SK-N-SH (cell line): ENCODE measurements at regions not wholly inside any gene's neighbourhood (a gene's known extent, or its start where the extent isn't known, plus 50 kb on each side); places are given as distances from the start of the nearest gene placed in this dataset.

Experiments
- CTCF ChIA-PET: fragments of 300-600, 350-600 bp; formaldehyde crosslinking; extraction: SDS; loops from one replicate; lab custom pipeline; 2021; lab: Yijun Ruan, JAX
- POLR2A ChIA-PET: fragments of 350-600 bp; sonication (Branson Sonifier 250); formaldehyde crosslinking; extraction: SDS; loops from one replicate; lab custom pipeline; 2020; ENCODE audit warnings: antibody characterized with exemption, inconsistent platforms; lab: Yijun Ruan, JAX
- DNase-seq: peaks from one replicate; pipeline ENCODE4 v3.0.0; 2012
- H2AFZ ChIP-seq: fragments of 200-600 bp; sonication (generic); 2 replicates; pipeline ENCODE4 v1.8.1; 2016; ENCODE audit warnings: antibody characterized with exemption, mild to moderate bottlenecking, low read depth
- H3F3A ChIP-seq: fragments of 200-600 bp; sonication (generic); replicated peaks from 2 replicates; pipeline ENCODE3; 2016; ENCODE audit warnings: antibody characterized with exemption, mild to moderate bottlenecking; ENCODE audit not compliant: insufficient read depth
- H3K27ac ChIP-seq, 2 experiments: fragments of 200-500 bp in 1 of 2; fragments of 200-600 bp in 1 of 2; sonication (Bioruptor generic) in 1 of 2; sonication (generic), shearing (Covaris generic) in 1 of 2; 2 replicates each; pipeline versions ENCODE4 v1.5.1 to v1.6.1; 2014 to 2016; ENCODE audit warnings: low read depth in 2 of 2, inconsistent platforms in 1 of 2, low read length in 1 of 2, mild to moderate bottlenecking in 1 of 2, mixed read lengths in 1 of 2
- H3K27me3 ChIP-seq: fragments of 200-600 bp; sonication (generic), shearing (Covaris generic); 2 replicates; pipeline ENCODE4 v1.6.1; 2016; ENCODE audit warnings: mixed run types; ENCODE audit not compliant: insufficient read depth
- H3K36me3 ChIP-seq, 2 experiments: fragments of 200-500 bp in 1 of 2; fragments of 200-600 bp in 1 of 2; sonication (Bioruptor generic) in 1 of 2; sonication (generic) in 1 of 2; replicated peaks in 1 of 2; 2 replicates each; pipeline versions ENCODE3 to v1.5.1; 2014 to 2016; ENCODE audit warnings: low read length in 1 of 2, mild to moderate bottlenecking in 1 of 2; ENCODE audit not compliant: insufficient read depth in 2 of 2, control insufficient read depth in 1 of 2
- H3K4me1 ChIP-seq, 2 experiments: fragments of 200-500 bp in 1 of 2; fragments of 200-600 bp in 1 of 2; sonication (Bioruptor generic) in 1 of 2; sonication (generic), shearing (Covaris generic) in 1 of 2; 2 replicates each; pipeline versions ENCODE4 v1.5.1 to v1.6.1; 2014 to 2016; ENCODE audit warnings: low read depth in 1 of 2, low read length in 1 of 2, mixed run types in 1 of 2; ENCODE audit not compliant: insufficient read depth in 2 of 2, control insufficient read depth in 1 of 2
- H3K4me2 ChIP-seq: fragments of 200-600 bp; sonication (generic), shearing (Covaris generic); 2 replicates; pipeline ENCODE4 v1.6.1; 2017; ENCODE audit warnings: mixed run types
- H3K4me3 ChIP-seq, 2 experiments: fragments of 200-500 bp in 1 of 2; fragments of 200-600 bp in 1 of 2; sonication (Bioruptor generic) in 1 of 2; sonication (generic), shearing (Covaris generic) in 1 of 2; 2 replicates each; pipeline versions ENCODE4 v1.5.1 to v1.8.1; 2014 to 2016; ENCODE audit warnings: low read depth in 2 of 2, inconsistent platforms in 1 of 2, low read length in 1 of 2, mild to moderate bottlenecking in 1 of 2, mixed read lengths in 1 of 2, moderate library complexity in 1 of 2
- H3K79me2 ChIP-seq: fragments of 200-600 bp; sonication (generic); 2 replicates; pipeline ENCODE4 v1.8.1; 2017; ENCODE audit warnings: mild to moderate bottlenecking; ENCODE audit not compliant: insufficient read depth
- H3K9ac ChIP-seq: fragments of 200-600 bp; sonication (generic); 2 replicates; pipeline ENCODE4 v1.6.1; 2017; ENCODE audit warnings: mixed run types
- H3K9me2 ChIP-seq: fragments of 200-600 bp; sonication (generic); 2 replicates; pipeline ENCODE4 v1.6.1; 2017; ENCODE audit warnings: mixed run types
- H3K9me3 ChIP-seq: fragments of 200-600 bp; sonication (generic); 2 replicates; pipeline ENCODE4 v1.6.1; 2017; ENCODE audit warnings: mixed run types, mild to moderate bottlenecking, moderate library complexity
- H4K20me1 ChIP-seq: fragments of 200-600 bp; sonication (generic); 2 replicates; pipeline ENCODE4 v1.6.1; 2017; ENCODE audit warnings: mild to moderate bottlenecking, mixed run types; ENCODE audit not compliant: insufficient read depth
- CHD2 ChIP-seq: fragments of 150-350 bp; IDR thresholded peaks from 2 replicates; pipeline ENCODE4 v1.6.1; 2018; ENCODE audit warnings: low read length; ENCODE audit not compliant: partially characterized antibody
- EP300 ChIP-seq, 2 experiments: IDR thresholded peaks; 2 replicates each; pipeline versions ENCODE4 v1.4.0 to v1.6.1; 2012; ENCODE audit warnings: borderline replicate concordance in 1 of 2, low read depth in 1 of 2, low read length in 1 of 2
- EZH2phosphoT487 ChIP-seq: fragments of 200-600 bp; sonication (generic); IDR thresholded peaks from 2 replicates; pipeline ENCODE4 v1.6.1; 2017; ENCODE audit warnings: low read depth, mixed run types, mild to moderate bottlenecking, antibody characterized with exemption, moderate library complexity, borderline replicate concordance
- FOSL2 ChIP-seq: IDR thresholded peaks from 2 replicates; pipeline ENCODE4 v1.4.0; 2012; ENCODE audit warnings: low read depth, mild to moderate bottlenecking, moderate library complexity, borderline replicate concordance
- GABPA ChIP-seq: IDR thresholded peaks from 2 replicates; pipeline ENCODE4 v1.4.0; 2012; ENCODE audit warnings: low read depth, mild to moderate bottlenecking
- GATA2 ChIP-seq: sonication (generic); formaldehyde crosslinking; IDR thresholded peaks from 2 replicates; pipeline ENCODE4 v1.5.0; 2020; ENCODE audit warnings: mild to moderate bottlenecking, missing genetic modification reagents
- JUND ChIP-seq: IDR thresholded peaks from 2 replicates; pipeline ENCODE4 v1.4.0; 2012
- MEF2A ChIP-seq: IDR thresholded peaks from 2 replicates; pipeline ENCODE4 v1.4.0; 2012; ENCODE audit warnings: low read depth, borderline replicate concordance
- MXI1 ChIP-seq: IDR thresholded peaks from 2 replicates; pipeline ENCODE4 v1.6.1; 2012; ENCODE audit warnings: mild to moderate bottlenecking, low read depth, low read length, improper control_type of control experiment
- POLR2AphosphoS5 ChIP-seq: IDR thresholded peaks from 2 replicates; pipeline ENCODE4 v1.6.1; 2012; ENCODE audit warnings: low read depth, low read length
- RCOR1 ChIP-seq: fragments of 150-350 bp; IDR thresholded peaks from 2 replicates; pipeline ENCODE4 v1.6.1; 2017; ENCODE audit warnings: antibody characterized with exemption, low read length
- RFX5 ChIP-seq: IDR thresholded peaks from 2 replicates; pipeline ENCODE4 v1.6.1; 2012; ENCODE audit warnings: mild to moderate bottlenecking, improper control_type of control experiment, low read length
- RXRA ChIP-seq: IDR thresholded peaks from 2 replicates; pipeline ENCODE4 v1.4.0; 2012; ENCODE audit warnings: low read depth, mild to moderate bottlenecking, borderline replicate concordance
- SIN3A ChIP-seq: IDR thresholded peaks from 2 replicates; pipeline ENCODE4 v1.6.1; 2012; ENCODE audit warnings: low read depth, mild to moderate bottlenecking, low read length, moderate library complexity, borderline replicate concordance
- SMC3 ChIP-seq: IDR thresholded peaks from 2 replicates; pipeline ENCODE4 v1.6.1; 2012; ENCODE audit warnings: low read depth, low read length, improper control_type of control experiment
- TCF12 ChIP-seq: IDR thresholded peaks from 2 replicates; pipeline ENCODE4 v1.4.0; 2012
- WGBS: methylation state at CpG from one replicate; pipeline ENCODE4 v1.1.6; 2017; ENCODE audit warnings: low lambda C conversion rate; 5-methylcytosine and 5-hydroxymethylcytosine counted together
- TF ChIP-seq, protein P1 (sequence below): fragments of 150-350 bp; IDR thresholded peaks from 2 replicates; pipeline ENCODE4 v1.6.1; 2016; ENCODE audit warnings: mild to moderate bottlenecking, low read depth, low read length
- TF ChIP-seq, protein P2 (sequence below): IDR thresholded peaks from 2 replicates; pipeline ENCODE4 v1.4.0; 2012; ENCODE audit warnings: low read depth, borderline replicate concordance
- TF ChIP-seq, protein P3 (sequence below): fragments of 200-600 bp; sonication (generic); IDR thresholded peaks from 2 replicates; pipeline ENCODE4 v1.6.1; 2017; ENCODE audit warnings: antibody characterized with exemption, mild to moderate bottlenecking, moderate library complexity
- TF ChIP-seq, protein P4 (sequence below): IDR thresholded peaks from 2 replicates; pipeline ENCODE4; 2012
- TF ChIP-seq, protein P5 (sequence below): IDR thresholded peaks from 2 replicates; pipeline ENCODE4 v1.4.0; 2012; ENCODE audit warnings: low read depth

DNA sequence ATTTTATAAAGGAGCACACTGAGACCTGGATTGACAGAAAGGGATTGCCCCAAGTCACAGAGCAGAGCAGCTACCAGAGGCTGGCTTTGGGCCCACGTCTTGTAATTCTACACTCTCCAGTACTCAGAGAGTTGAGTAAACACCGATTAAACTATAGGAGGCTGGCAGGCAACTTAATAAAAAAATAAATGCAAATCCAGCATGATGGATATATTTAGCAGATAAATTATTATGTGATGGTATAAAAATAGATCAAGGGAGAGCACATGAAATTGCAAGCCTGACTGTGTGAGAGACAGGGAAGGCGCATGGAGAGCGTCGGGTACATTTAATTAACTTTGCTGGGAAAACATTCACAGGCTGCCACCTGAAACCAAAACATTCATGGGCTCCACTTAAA, 87.7 kb upstream of the CCL2 start:
- POLR2A ChIA-PET = no interaction called here
- CTCF ChIA-PET = interaction anchor here (0.7 to 10.0 kb wide), 8 partner anchors 9 to 442 kb away, joined by 3 to 105 read pairs (median 7); partner anchors contain the start of gene CCL1
- Histone ChIP-seq H2AFZ (no peak overlapping the region), H3K9me2 (no peaks in the 10 kb centered on the region), H3K27ac (no peak overlapping the region), H3K27me3 (no peaks in the 10 kb centered on the region; the same call in 1 of the 2 replicates), H3K36me3 (no peaks in the 10 kb centered on the region), H3K9ac (no peak overlapping the region), H3F3A (no peaks in the 10 kb centered on the region), H3K4me2 (no peak overlapping the region), H4K20me1 (no peaks in the 10 kb centered on the region), H3K9me3 (no peaks in the 10 kb centered on the region), H3K4me3 (no peak overlapping the region), H3K79me2 (no peaks in the 10 kb centered on the region), H3K4me1 (no peaks in the 10 kb centered on the region; a peak in 1 of 4 replicates)
- 48% methylated on average over 5 of the region's 5 CpGs for WGBS
- DNase-seq = no peak
- TF ChIP-seq MXI1 = no peak
- no peak for TF ChIP-seq RCOR1
- TF ChIP-seq POLR2AphosphoS5 = no peak
- TF ChIP-seq RXRA = no peak
- TF ChIP-seq JUND = no peak
- TF ChIP-seq, protein P1, sequence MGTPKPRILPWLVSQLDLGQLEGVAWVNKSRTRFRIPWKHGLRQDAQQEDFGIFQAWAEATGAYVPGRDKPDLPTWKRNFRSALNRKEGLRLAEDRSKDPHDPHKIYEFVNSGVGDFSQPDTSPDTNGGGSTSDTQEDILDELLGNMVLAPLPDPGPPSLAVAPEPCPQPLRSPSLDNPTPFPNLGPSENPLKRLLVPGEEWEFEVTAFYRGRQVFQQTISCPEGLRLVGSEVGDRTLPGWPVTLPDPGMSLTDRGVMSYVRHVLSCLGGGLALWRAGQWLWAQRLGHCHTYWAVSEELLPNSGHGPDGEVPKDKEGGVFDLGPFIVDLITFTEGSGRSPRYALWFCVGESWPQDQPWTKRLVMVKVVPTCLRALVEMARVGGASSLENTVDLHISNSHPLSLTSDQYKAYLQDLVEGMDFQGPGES = no peak
- TF ChIP-seq, protein P2, sequence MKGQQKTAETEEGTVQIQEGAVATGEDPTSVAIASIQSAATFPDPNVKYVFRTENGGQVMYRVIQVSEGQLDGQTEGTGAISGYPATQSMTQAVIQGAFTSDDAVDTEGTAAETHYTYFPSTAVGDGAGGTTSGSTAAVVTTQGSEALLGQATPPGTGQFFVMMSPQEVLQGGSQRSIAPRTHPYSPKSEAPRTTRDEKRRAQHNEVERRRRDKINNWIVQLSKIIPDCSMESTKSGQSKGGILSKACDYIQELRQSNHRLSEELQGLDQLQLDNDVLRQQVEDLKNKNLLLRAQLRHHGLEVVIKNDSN = no peak
- no peak for TF ChIP-seq GABPA

DNA sequence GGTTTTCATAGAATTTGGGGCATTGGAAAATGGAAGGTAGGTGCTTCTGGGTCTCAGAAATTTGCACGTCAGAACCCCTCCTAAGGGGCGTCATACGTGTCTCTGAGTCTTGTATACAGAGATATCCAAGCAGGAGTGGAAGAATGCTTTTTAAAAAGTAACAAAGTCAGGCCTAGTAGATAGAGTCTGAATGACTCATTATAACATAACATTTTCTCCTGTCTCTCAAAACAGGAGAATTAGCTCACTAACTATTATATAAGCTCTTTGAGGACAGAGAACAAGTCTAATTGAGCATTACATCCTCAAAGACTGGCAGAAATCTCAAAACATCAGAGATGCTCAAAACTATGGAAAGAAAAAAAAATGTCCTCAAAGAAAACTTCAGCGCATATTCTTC, 86.1 kb upstream of the CCL2 start:
- no peaks in the 10 kb centered on the region for H4K20me1 ChIP-seq
- no peaks in the 10 kb centered on the region; the same call in 1 of the 2 replicates for H3K27me3 ChIP-seq
- H3K9ac ChIP-seq = no peak overlapping the region
- no peaks in the 10 kb centered on the region for H3K36me3 ChIP-seq
- TF ChIP-seq MEF2A (no peak), SMC3 (no peak), GABPA (no peak), RFX5 (no peak), SIN3A (no peak), EZH2phosphoT487 (no peak), GATA2 (CRISPR knock-in tag) (no peak), EP300 (IDR thresholded peaks at IDR 0.05; ENCODE audit: borderline replicate concordance in 1 of 2, low read depth in 1 of 2, low read length in 1 of 2) (no peak), CHD2 (no peak), RXRA (no peak), FOSL2 (no peak), TCF12 (no peak)
- TF ChIP-seq, protein P3, sequence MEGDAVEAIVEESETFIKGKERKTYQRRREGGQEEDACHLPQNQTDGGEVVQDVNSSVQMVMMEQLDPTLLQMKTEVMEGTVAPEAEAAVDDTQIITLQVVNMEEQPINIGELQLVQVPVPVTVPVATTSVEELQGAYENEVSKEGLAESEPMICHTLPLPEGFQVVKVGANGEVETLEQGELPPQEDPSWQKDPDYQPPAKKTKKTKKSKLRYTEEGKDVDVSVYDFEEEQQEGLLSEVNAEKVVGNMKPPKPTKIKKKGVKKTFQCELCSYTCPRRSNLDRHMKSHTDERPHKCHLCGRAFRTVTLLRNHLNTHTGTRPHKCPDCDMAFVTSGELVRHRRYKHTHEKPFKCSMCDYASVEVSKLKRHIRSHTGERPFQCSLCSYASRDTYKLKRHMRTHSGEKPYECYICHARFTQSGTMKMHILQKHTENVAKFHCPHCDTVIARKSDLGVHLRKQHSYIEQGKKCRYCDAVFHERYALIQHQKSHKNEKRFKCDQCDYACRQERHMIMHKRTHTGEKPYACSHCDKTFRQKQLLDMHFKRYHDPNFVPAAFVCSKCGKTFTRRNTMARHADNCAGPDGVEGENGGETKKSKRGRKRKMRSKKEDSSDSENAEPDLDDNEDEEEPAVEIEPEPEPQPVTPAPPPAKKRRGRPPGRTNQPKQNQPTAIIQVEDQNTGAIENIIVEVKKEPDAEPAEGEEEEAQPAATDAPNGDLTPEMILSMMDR = no peak
- TF ChIP-seq, protein P1 = no peak
- TF ChIP-seq, protein P4, sequence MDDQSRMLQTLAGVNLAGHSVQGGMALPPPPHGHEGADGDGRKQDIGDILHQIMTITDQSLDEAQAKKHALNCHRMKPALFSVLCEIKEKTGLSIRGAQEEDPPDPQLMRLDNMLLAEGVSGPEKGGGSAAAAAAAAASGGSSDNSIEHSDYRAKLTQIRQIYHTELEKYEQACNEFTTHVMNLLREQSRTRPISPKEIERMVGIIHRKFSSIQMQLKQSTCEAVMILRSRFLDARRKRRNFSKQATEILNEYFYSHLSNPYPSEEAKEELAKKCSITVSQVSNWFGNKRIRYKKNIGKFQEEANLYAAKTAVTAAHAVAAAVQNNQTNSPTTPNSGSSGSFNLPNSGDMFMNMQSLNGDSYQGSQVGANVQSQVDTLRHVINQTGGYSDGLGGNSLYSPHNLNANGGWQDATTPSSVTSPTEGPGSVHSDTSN = no peak
- TF ChIP-seq, protein P5, sequence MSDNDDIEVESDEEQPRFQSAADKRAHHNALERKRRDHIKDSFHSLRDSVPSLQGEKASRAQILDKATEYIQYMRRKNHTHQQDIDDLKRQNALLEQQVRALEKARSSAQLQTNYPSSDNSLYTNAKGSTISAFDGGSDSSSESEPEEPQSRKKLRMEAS = no peak
- no peak overlapping the region for H3K4me3 ChIP-seq
- H2AFZ ChIP-seq = no peak overlapping the region
- no peak for DNase-seq
- no peaks in the 10 kb centered on the region for H3K79me2 ChIP-seq
- H3K4me1 ChIP-seq = no peaks in the 10 kb centered on the region; a peak in 1 of 4 replicates
- H3K9me3 ChIP-seq = no peaks in the 10 kb centered on the region
- H3F3A ChIP-seq = no peaks in the 10 kb centered on the region
- H3K27ac ChIP-seq = no peak overlapping the region
- H3K9me2 ChIP-seq = no peaks in the 10 kb centered on the region
- ChIA-PET CTCF (interaction anchor here (2.2 to 10.0 kb wide), 2 partner anchors 192 to 443 kb away, joined by 10 to 105 read pairs; partner anchors contain the start of gene CCL1), POLR2A (no interaction called here)
- 32% methylated on average over 4 of the region's 4 CpGs for WGBS
- no peak overlapping the region for H3K4me2 ChIP-seq
